ENCODE measurements at regions not wholly inside any gene's neighbourhood (a gene's known extent, or its start where the extent isn't known, plus 50 kb on each side); places are given as distances from the start of the nearest gene placed in this dataset.

GRCh38 chr9:7376833-7377232 lies 422.7 kb downstream of the DMAC1 start:
- no peak for FAIRE-seq
- Histone ChIP-seq H3K27ac (ENCODE audit: low read depth in 2 of 2, low read length in 2 of 2) (no peak overlapping the region), H3K9ac (ENCODE audit: low read length in 3 of 3) (no peak overlapping the region), H3K36me3 (ENCODE audit: control insufficient read depth in 2 of 3, insufficient read depth in 3 of 3, low read length in 3 of 3) (no peaks in the 10 kb centered on the region), H3K4me1 (ENCODE audit: control insufficient read depth in 2 of 3, insufficient read depth in 2 of 3, low read depth in 1 of 3, low read length in 3 of 3) (no peaks in the 10 kb centered on the region), H3K9me3 (ENCODE audit: control insufficient read depth in 2 of 3, insufficient read depth in 1 of 3, low read length in 3 of 3) (peaks cover 0 to 8% (median 0%) of the 10 kb centered on the region in 3 donors), H3K4me3 (ENCODE audit: low read length in 3 of 3) (no peak overlapping the region), H3K27me3 (ENCODE audit: control insufficient read depth, insufficient read depth, low read length) (no peaks in the 10 kb centered on the region)
- DNase-seq, result peak in 1 of 5 donors; percentile 70
- intact Hi-C loops (cut with DNase I), result no loop called here
- TF ChIP-seq, protein P1, sequence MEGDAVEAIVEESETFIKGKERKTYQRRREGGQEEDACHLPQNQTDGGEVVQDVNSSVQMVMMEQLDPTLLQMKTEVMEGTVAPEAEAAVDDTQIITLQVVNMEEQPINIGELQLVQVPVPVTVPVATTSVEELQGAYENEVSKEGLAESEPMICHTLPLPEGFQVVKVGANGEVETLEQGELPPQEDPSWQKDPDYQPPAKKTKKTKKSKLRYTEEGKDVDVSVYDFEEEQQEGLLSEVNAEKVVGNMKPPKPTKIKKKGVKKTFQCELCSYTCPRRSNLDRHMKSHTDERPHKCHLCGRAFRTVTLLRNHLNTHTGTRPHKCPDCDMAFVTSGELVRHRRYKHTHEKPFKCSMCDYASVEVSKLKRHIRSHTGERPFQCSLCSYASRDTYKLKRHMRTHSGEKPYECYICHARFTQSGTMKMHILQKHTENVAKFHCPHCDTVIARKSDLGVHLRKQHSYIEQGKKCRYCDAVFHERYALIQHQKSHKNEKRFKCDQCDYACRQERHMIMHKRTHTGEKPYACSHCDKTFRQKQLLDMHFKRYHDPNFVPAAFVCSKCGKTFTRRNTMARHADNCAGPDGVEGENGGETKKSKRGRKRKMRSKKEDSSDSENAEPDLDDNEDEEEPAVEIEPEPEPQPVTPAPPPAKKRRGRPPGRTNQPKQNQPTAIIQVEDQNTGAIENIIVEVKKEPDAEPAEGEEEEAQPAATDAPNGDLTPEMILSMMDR (IDR thresholded peaks at IDR 0.05; ENCODE audit: borderline replicate concordance, extremely low read depth, insufficient read depth), result no peak

- TF ChIP-seq, protein P1 (IDR thresholded peaks at IDR 0.05; ENCODE audit: borderline replicate concordance, extremely low read depth, insufficient read depth), result no peak
- Histone ChIP-seq H3K9ac (ENCODE audit: low read length in 3 of 3) (no peak overlapping the region), H3K4me3 (ENCODE audit: low read length in 3 of 3) (no peak overlapping the region), H3K36me3 (ENCODE audit: control insufficient read depth in 2 of 3, insufficient read depth in 3 of 3, low read length in 3 of 3) (no peaks in the 10 kb centered on the region), H3K27me3 (ENCODE audit: control insufficient read depth, insufficient read depth, low read length) (no peaks in the 10 kb centered on the region), H3K9me3 (ENCODE audit: control insufficient read depth in 2 of 3, insufficient read depth in 1 of 3, low read length in 3 of 3) (peaks cover 0 to 8% (median 0%) of the 10 kb centered on the region in 3 donors), H3K4me1 (ENCODE audit: control insufficient read depth in 2 of 3, insufficient read depth in 2 of 3, low read depth in 1 of 3, low read length in 3 of 3) (no peaks in the 10 kb centered on the region), H3K27ac (ENCODE audit: low read depth in 2 of 2, low read length in 2 of 2) (no peak overlapping the region)
- intact Hi-C loops (cut with DNase I), result no loop called here
- FAIRE-seq, result no peak
- no peak for DNase-seq
These were observed 423.4 kb downstream of the DMAC1 start for GRCh38 chr9:7376213-7376612.

- peaks cover 0 to 6% (median 0%) of the 10 kb centered on the region in 3 donors for H3K4me1 ChIP-seq (ENCODE audit: control insufficient read depth in 2 of 3, insufficient read depth in 2 of 3, low read depth in 1 of 3, low read length in 3 of 3)
- H3K9ac ChIP-seq (ENCODE audit: low read length in 3 of 3), result no peak overlapping the region
- no peaks in the 10 kb centered on the region for H3K27me3 ChIP-seq (ENCODE audit: control insufficient read depth, insufficient read depth, low read length)
- H3K9me3 ChIP-seq (ENCODE audit: control insufficient read depth in 2 of 3, insufficient read depth in 1 of 3, low read length in 3 of 3), result peaks cover 0 to 8% (median 0%) of the 10 kb centered on the region in 3 donors
- no peak overlapping the region for H3K4me3 ChIP-seq (ENCODE audit: low read length in 3 of 3)
- no peak overlapping the region for H3K27ac ChIP-seq (ENCODE audit: low read depth in 2 of 2, low read length in 2 of 2)
- no peaks in the 10 kb centered on the region for H3K36me3 ChIP-seq (ENCODE audit: control insufficient read depth in 2 of 3, insufficient read depth in 3 of 3, low read length in 3 of 3)
- TF ChIP-seq, protein P1 (IDR thresholded peaks at IDR 0.05; ENCODE audit: borderline replicate concordance, extremely low read depth, insufficient read depth), result no peak
- FAIRE-seq (no peak), DNase-seq (peak in 4 of 5 donors; percentile 67 to 90 (median 83))
- intact Hi-C loops (cut with DNase I), result no loop called here
These were observed 424.5 kb downstream of the DMAC1 start for GRCh38 chr9:7375013-7375511.

GRCh38 chr9:7370988-7371387 lies 428.6 kb downstream of the DMAC1 start:
- Histone ChIP-seq H3K4me1 (ENCODE audit: control insufficient read depth in 2 of 3, insufficient read depth in 2 of 3, low read depth in 1 of 3, low read length in 3 of 3) (peaks cover 0 to 8% (median 0%) of the 10 kb centered on the region in 3 donors), H3K27me3 (ENCODE audit: control insufficient read depth, insufficient read depth, low read length) (no peaks in the 10 kb centered on the region), H3K36me3 (ENCODE audit: control insufficient read depth in 2 of 3, insufficient read depth in 3 of 3, low read length in 3 of 3) (no peaks in the 10 kb centered on the region), H3K9ac (ENCODE audit: low read length in 3 of 3) (no peak overlapping the region), H3K27ac (ENCODE audit: low read depth in 2 of 2, low read length in 2 of 2) (no peak overlapping the region), H3K9me3 (ENCODE audit: control insufficient read depth in 2 of 3, insufficient read depth in 1 of 3, low read length in 3 of 3) (peaks cover 0 to 3% (median 0%) of the 10 kb centered on the region in 3 donors), H3K4me3 (ENCODE audit: low read length in 3 of 3) (no peak overlapping the region)
- TF ChIP-seq, protein P1 (IDR thresholded peaks at IDR 0.05; ENCODE audit: borderline replicate concordance, extremely low read depth, insufficient read depth), result no peak
- intact Hi-C loops (cut with DNase I), result no loop called here
- FAIRE-seq (no peak), DNase-seq (no peak)
